Prostate gland (tissue), 2 donors: ENCODE measurements at regions not wholly inside any gene's neighbourhood (a gene's known extent, or its start where the extent isn't known, plus 50 kb on each side); places are given as distances from the start of the nearest gene placed in this dataset.

Experiments used
- POLR2A ChIP-seq: fragments of 450-650 bp; IDR thresholded peaks from one replicate; pipeline ENCODE4 v1.6.1; 2016; ENCODE audit warnings: antibody characterized with exemption, mild to moderate bottlenecking
- POLR2AphosphoS5 ChIP-seq: sonication (generic); formaldehyde crosslinking; IDR thresholded peaks from one replicate; pipeline ENCODE4 v1.6.1; 2017; ENCODE audit warnings: antibody characterized with exemption
- TF ChIP-seq, protein P1 (sequence below), 4 experiments: fragments of 200-600 bp in 2 of 4; fragments of 450-650 bp in 2 of 4; sonication (generic) in 2 of 4; IDR thresholded peaks; 1 replicate in 3 of 4; 2 replicates in 1 of 4; pipeline ENCODE4 v1.5.1; 2016 to 2019; ENCODE audit warnings: antibody characterized with exemption in 4 of 4, mild to moderate bottlenecking in 2 of 4, moderate library complexity in 2 of 4

DNA sequence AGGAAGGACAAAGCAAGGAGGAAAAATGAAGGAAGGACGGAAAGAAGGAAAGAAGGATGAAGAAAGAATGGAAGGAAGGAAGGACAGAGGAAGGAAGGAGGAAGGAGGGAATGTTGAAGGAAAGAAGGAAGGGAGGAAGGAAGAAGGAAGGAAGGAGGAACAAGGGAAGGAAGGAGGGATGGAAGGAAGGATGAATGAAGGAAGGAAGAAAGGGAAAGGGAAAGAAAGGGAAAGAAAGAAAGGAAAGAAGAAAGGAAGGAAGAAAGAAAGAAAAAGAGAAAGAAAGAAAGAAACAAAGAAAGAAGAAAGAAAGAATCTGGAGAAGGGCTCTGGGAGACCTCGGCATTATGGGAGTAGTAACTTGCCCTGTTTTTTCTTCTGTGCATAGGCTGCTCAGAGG is 70.8 kb upstream of the SHISA3 start:
- TF ChIP-seq, protein P1, sequence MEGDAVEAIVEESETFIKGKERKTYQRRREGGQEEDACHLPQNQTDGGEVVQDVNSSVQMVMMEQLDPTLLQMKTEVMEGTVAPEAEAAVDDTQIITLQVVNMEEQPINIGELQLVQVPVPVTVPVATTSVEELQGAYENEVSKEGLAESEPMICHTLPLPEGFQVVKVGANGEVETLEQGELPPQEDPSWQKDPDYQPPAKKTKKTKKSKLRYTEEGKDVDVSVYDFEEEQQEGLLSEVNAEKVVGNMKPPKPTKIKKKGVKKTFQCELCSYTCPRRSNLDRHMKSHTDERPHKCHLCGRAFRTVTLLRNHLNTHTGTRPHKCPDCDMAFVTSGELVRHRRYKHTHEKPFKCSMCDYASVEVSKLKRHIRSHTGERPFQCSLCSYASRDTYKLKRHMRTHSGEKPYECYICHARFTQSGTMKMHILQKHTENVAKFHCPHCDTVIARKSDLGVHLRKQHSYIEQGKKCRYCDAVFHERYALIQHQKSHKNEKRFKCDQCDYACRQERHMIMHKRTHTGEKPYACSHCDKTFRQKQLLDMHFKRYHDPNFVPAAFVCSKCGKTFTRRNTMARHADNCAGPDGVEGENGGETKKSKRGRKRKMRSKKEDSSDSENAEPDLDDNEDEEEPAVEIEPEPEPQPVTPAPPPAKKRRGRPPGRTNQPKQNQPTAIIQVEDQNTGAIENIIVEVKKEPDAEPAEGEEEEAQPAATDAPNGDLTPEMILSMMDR (IDR thresholded peaks at IDR 0.05): no peak
- TF ChIP-seq POLR2AphosphoS5 (no peak), POLR2A (no peak)
